Muscle layer of duodenum (tissue), 2 donors: ENCODE measurements at regions not wholly inside any gene's neighbourhood (a gene's known extent, or its start where the extent isn't known, plus 50 kb on each side); places are given as distances from the start of the nearest gene placed in this dataset.

ENCODE experiments used
- H3K27ac ChIP-seq: one replicate; pipeline ENCODE4 v1.7.0; 2013; ENCODE audit warnings: mild to moderate bottlenecking, low read length
- H3K27me3 ChIP-seq: one replicate; pipeline ENCODE4 v1.7.0; 2013; ENCODE audit warnings: low read depth, mild to moderate bottlenecking, control low read depth, low read length
- H3K36me3 ChIP-seq, 2 donors: one replicate each; pipeline ENCODE4 v1.7.0; 2013; ENCODE audit warnings: low read length in 2 of 2, control low read depth in 1 of 2, mild to moderate bottlenecking in 1 of 2; ENCODE audit not compliant: insufficient read depth in 2 of 2, control insufficient read depth in 1 of 2
- H3K4me1 ChIP-seq, 2 donors: one replicate each; pipeline ENCODE4 v1.7.0; 2013; ENCODE audit warnings: low read length in 2 of 2, mild to moderate bottlenecking in 2 of 2, control low read depth in 1 of 2, moderate library complexity in 1 of 2; ENCODE audit not compliant: insufficient read depth in 2 of 2, control insufficient read depth in 1 of 2
- H3K4me3 ChIP-seq, 2 donors: one replicate each; pipeline ENCODE4 v1.7.0; 2013; ENCODE audit warnings: low read length in 2 of 2, low read depth in 1 of 2, mild to moderate bottlenecking in 1 of 2
- H3K9me3 ChIP-seq, 2 donors: one replicate each; pipeline ENCODE4 v1.7.0; 2013; ENCODE audit warnings: low read length in 2 of 2, control low read depth in 1 of 2, mild to moderate bottlenecking in 1 of 2; ENCODE audit not compliant: control insufficient read depth in 1 of 2
- donor health status: healthy.

DNA sequence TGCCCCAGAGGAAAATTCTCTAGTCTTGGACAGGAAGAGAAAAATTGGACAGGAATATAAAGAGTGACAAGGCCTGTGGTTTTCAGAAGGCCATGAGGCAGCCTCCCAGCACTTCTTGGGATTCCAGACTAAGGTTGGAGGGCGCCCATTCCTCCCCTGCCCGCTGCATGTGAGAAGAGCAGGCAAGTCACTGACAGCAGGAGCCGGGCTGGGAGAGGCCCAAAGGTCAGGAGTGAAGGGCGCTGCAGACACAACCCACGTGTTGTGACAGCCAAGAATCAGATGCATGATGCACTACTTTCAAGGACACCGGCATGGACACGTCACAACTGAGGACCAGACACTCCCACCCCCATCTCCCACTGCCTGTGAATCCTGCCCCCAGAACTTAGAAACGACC, 256.7 kb downstream of the CBLN1 start:
- H3K27me3 ChIP-seq: no peaks in the 10 kb centered on the region
- no peak overlapping the region for H3K4me3 ChIP-seq
- H3K36me3 ChIP-seq: no peaks in the 10 kb centered on the region
- no peaks in the 10 kb centered on the region for H3K9me3 ChIP-seq
- no peak overlapping the region for H3K27ac ChIP-seq
- peaks cover 0 to 15% of the 10 kb centered on the region in 2 donors for H3K4me1 ChIP-seq

DNA sequence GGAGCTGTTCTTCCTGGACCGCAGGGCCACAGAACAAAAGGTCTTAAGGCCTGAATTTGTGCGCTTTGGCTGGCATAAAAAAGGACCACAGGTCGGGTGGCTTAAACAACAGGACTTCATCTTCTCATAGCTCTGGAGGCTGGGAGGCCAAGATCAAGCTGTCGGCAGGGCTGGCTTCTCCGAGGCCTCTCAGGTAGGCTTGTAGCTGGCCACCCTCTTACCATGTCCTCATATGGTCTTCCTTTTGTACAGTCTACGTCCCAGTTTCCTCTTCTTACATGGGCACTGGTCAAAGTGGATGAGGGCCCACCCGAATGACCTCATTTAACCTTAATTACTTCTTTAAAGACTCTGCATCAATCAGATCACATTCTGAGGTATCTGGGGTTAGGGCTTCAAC, 257.6 kb downstream of the CBLN1 start:
- Histone ChIP-seq H3K27me3 (no peaks in the 10 kb centered on the region), H3K9me3 (no peaks in the 10 kb centered on the region), H3K36me3 (no peaks in the 10 kb centered on the region), H3K27ac (no peak overlapping the region), H3K4me1 (peaks cover 0 to 15% of the 10 kb centered on the region in 2 donors), H3K4me3 (no peak overlapping the region)

DNA sequence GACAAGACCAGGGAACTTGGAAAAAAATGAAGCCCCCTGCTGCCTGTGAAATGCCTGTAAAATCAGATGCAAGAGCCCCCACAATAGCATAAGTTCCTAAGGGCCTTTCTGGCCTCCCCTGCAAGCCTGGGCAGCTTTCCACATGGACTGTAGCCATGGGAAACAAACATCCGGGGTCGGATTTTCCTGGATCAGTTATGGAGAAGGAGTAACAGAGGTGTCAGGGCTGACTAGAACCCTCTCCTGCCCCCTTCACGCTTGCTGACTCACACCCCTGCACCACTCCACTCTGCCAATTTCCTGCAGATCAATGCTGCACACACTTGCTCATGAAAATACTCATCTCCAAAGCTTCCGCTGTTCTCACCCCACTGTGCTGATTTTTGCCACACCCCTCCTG, 258.6 kb downstream of the CBLN1 start:
- no peaks in the 10 kb centered on the region for H3K9me3 ChIP-seq
- no peak overlapping the region for H3K27ac ChIP-seq
- peaks cover 0 to 15% of the 10 kb centered on the region in 2 donors for H3K4me1 ChIP-seq
- H3K36me3 ChIP-seq: no peaks in the 10 kb centered on the region
- H3K4me3 ChIP-seq: no peak overlapping the region
- no peaks in the 10 kb centered on the region for H3K27me3 ChIP-seq

GRCh38 chr16:49022351-49022963, 259.2 kb downstream of the CBLN1 start:
- Histone ChIP-seq H3K9me3 (no peaks in the 10 kb centered on the region), H3K27ac (no peak overlapping the region), H3K4me1 (peaks cover 0 to 15% of the 10 kb centered on the region in 2 donors)

GRCh38 chr16:49021136-49021535, 260.5 kb downstream of the CBLN1 start:
- H3K36me3 ChIP-seq: no peaks in the 10 kb centered on the region
- H3K4me1 ChIP-seq: peaks cover 0 to 15% of the 10 kb centered on the region in 2 donors
- no peaks in the 10 kb centered on the region for H3K9me3 ChIP-seq
- H3K27me3 ChIP-seq: no peaks in the 10 kb centered on the region
- H3K4me3 ChIP-seq: no peak overlapping the region
- no peak overlapping the region for H3K27ac ChIP-seq

More at GRCh38 chr16:49022351-49022963, 259.2 kb downstream of the CBLN1 start:
- H3K4me3 ChIP-seq: no peak overlapping the region
- no peaks in the 10 kb centered on the region for H3K27me3 ChIP-seq
- no peaks in the 10 kb centered on the region for H3K36me3 ChIP-seq

DNA sequence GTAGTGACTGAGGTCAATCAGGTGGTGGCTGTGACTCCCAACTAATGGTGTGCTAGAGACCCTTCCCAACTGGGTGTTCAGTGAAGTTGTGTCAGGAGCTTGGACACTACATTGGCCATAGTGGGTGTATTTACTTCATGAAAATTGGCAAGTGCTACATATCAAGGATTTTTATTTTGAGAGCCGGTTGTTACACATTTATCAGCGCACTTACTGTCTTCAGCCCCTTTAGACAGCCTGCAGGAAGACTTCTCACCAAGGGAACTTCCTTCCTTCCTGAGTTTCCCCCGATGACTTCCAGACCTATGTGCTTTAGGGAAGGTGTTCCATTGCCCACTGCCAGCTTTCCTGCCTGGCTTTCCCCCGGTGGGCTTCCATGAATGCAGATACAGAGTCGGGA, 261.2 kb downstream of the CBLN1 start:
- no peaks in the 10 kb centered on the region for H3K9me3 ChIP-seq
- no peaks in the 10 kb centered on the region for H3K36me3 ChIP-seq
- H3K4me1 ChIP-seq: peaks cover 0 to 15% of the 10 kb centered on the region in 2 donors
- H3K4me3 ChIP-seq: no peak overlapping the region
- no peaks in the 10 kb centered on the region for H3K27me3 ChIP-seq
- no peak overlapping the region for H3K27ac ChIP-seq

DNA sequence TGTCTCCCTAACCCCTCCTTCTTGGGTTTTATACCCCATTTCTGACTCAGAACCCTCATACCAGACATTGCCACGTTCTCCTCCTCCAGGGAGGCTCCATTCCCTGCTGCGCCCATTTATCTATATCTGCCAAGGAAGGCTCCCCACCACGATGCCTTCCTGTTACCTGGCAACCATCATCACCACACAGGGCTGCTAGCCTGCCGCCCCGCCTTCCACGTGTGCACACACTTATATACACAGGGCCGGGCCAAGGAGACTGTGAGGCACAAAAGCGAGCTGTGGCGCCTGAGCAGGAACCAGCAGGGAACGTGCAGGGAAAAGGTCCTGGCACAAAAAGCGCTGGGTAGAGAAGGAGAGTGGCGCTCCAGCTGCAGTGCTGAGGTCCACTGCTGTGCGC, 261.8 kb downstream of the CBLN1 start:
- H3K27ac ChIP-seq: no peak overlapping the region
- H3K36me3 ChIP-seq: no peaks in the 10 kb centered on the region
- H3K27me3 ChIP-seq: no peaks in the 10 kb centered on the region
- no peaks in the 10 kb centered on the region for H3K9me3 ChIP-seq
- no peak overlapping the region for H3K4me3 ChIP-seq
- peaks cover 0 to 15% of the 10 kb centered on the region in 2 donors for H3K4me1 ChIP-seq

GRCh38 chr16:49019081-49019633, 262.5 kb downstream of the CBLN1 start:
- Histone ChIP-seq H3K27me3 (no peaks in the 10 kb centered on the region), H3K36me3 (no peaks in the 10 kb centered on the region), H3K27ac (no peak overlapping the region), H3K9me3 (no peaks in the 10 kb centered on the region), H3K4me3 (no peak overlapping the region), H3K4me1 (peaks cover 0 to 15% of the 10 kb centered on the region in 2 donors)

- Histone ChIP-seq H3K9me3 (no peaks in the 10 kb centered on the region), H3K27me3 (no peaks in the 10 kb centered on the region), H3K4me1 (peaks cover 0 to 15% of the 10 kb centered on the region in 2 donors), H3K27ac (no peak overlapping the region), H3K36me3 (no peaks in the 10 kb centered on the region), H3K4me3 (no peak overlapping the region)
Measured at GRCh38 chr16:49018259-49018931, 263.2 kb downstream of the CBLN1 start.

DNA sequence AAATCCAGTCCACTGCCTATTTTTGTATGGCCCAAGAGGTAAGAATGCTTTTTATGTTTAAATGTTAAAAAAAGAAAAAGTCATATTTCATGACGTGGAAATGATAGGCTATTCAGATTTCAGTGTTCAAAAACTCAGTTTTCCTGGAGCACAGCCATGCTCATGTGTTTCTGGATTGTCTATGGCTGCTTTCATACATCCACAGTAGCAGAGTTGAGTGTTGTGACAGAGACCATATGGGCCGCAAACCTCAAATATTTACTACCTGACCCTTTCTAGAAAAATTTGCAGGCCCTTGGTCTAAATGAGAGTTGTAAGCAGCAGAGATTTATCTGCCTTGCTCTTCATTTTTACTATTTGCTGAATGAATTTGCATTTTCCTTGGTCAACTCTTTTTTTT, 264.1 kb downstream of the CBLN1 start:
- Histone ChIP-seq H3K27ac (no peak overlapping the region), H3K27me3 (no peaks in the 10 kb centered on the region), H3K36me3 (no peaks in the 10 kb centered on the region), H3K9me3 (no peaks in the 10 kb centered on the region), H3K4me1 (peaks cover 0 to 6% of the 10 kb centered on the region in 2 donors), H3K4me3 (no peak overlapping the region)

GRCh38 chr16:49016461-49016860, 265.2 kb downstream of the CBLN1 start:
- H3K27ac ChIP-seq: no peak overlapping the region
- no peaks in the 10 kb centered on the region for H3K9me3 ChIP-seq
- no peaks in the 10 kb centered on the region for H3K36me3 ChIP-seq
- no peaks in the 10 kb centered on the region for H3K27me3 ChIP-seq
- peaks cover 0 to 6% of the 10 kb centered on the region in 2 donors for H3K4me1 ChIP-seq
- H3K4me3 ChIP-seq: no peak overlapping the region
